Fibroblast of skin of right biceps (primary cell): ENCODE measurements at regions not wholly inside any gene's neighbourhood (a gene's known extent, or its start where the extent isn't known, plus 50 kb on each side); places are given as distances from the start of the nearest gene placed in this dataset.
A peak's percentile ranks its signal among the peaks of the same experiment; 100 is the strongest.
"Not testable (repeated sequence)": the region's sequence is repeated elsewhere in the genome, so short reads cannot be mapped to it uniquely, and the experiment has no call there.

Experiments
- DNase-seq: peaks from one replicate; pipeline ENCODE4 v3.0.0-alpha.2; 2013

DNA sequence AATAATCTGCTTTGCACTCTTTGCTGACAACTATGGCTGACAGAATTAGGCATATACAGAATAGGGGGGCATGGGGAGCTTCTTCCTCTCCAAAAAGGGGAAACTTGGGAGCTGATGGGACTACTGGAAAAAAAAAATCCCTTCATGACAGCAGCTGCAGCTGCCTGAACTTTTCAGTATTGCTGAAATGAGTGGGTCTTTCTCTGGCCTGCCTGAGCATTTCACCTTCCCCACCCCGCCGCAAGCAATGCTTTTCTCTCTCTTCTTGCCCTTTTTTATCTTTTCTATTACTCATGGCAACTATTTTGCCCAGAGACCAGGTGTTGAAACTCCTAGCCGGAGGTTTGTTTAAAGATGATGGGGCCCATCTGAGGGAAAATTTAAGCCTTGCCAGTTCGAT, 244.9 kb downstream of the SEMA3D start:
- DNase-seq = no peak

DNA sequence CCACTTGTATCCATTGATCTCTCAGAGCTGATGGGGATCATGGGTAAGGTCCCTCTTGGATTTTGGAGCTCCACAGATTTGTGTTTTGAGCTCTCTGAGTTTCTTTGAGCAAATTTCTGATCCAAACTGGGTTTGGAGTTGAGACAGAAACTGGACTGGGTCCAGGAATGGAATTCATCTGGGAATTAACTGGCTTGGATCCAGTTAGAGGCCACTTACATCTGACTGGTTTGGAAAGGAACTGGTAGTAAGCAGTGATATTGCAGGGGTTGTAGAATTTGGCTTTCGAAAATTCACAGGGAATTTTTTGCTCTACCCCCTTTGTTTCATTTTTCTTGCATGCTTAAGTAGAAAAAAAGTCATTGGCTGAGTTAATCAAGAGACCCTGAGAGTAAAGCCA, 245.6 kb downstream of the SEMA3D start:
- DNase-seq = no peak

DNA sequence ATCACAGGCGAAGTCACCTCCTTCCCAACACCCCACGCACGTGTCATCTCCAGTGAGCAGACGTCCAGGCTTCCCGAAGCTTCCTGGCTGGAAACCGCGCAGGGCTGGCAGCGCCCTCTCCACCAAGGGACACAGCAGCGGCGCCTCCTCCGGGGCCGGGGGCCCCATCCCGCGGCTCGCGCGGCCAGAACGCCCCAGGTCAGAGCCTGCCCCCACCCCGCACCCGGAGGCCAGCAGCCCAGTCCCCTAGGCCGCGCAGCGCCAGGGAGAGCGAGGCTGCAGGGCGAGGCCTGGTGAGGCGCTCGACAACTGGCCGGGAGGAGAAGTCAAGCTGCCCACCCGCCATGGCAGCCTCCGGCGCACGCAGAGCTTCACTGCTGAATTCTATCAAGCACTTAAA, 247.0 kb downstream of the SEMA3D start:
- no peak for DNase-seq

DNA sequence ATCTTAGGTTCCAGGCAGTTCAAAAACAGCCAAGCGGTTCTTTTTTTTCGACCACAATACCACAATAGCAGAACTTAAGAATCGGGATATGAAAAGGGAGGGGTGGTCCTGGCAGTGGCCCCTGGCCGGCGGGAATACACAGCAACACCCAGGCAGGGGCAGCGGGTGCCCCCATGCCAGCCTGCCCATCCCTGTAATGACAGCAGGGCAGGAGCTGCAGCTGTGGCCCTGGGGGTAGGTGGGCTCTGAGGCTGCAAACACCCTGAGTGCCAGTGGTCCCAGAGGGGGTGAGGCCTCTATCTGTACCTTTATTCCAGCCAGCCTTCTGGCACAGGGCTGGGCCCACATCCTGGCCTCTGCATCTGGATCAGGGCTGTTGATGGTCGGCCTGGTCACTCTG, 247.4 kb downstream of the SEMA3D start:
- DNase-seq = no peak

DNA sequence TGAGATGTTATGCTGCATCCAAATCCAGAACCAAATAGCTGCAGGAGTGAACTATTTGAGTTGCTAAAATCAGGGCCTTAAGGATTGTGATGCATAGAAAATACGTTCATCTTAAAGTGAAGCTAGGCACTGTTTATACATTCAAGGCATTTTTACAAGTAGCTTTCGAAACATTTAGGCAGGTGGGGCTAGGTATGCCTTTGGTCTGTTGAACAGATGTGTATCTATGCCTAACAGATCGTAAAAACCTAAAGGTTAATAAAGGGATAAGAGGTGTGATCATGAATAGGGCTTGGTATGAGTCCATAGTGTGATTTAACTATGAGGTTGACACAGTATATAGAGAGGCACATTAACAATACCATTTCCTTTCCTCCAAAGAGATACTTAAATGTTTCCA, 262.5 kb downstream of the SEMA3D start:
- no peak for DNase-seq

DNA sequence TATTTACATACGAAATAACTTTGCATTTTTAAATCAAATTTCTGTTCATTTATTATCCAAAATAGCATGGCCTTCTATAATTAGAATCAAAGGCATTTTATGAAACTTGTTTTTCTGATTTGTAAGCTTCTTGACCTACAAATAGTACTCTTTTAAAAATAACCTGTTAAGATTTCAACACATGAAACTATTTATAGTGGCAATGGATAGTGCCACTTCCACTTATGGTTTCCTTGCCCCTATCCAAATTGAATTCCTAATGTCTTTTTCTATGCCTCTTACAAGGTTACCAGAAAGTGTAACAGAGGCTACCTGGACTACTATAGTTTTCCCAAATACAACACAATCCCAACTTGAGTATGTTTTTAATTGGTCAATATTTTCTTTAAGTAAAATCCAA, 263.5 kb downstream of the SEMA3D start:
- DNase-seq = no peak

DNA sequence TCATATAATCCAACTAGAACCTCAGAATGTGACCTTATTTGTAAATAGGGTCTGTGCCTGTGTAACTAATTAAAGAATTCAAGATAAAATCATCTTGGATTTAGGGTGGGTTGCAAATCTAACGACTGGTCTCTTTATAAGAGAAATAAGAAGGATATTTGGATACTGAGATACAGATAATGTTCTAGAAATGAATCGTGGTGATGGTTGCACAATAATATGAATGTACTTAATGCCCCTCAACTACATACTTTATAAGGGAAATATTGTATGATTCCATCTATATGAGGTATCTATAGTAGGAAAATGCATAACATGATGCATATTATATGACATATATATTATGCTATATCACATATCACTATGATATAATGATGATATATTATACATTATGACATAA, 265.7 kb downstream of the SEMA3D start:
- DNase-seq = no peak

DNA sequence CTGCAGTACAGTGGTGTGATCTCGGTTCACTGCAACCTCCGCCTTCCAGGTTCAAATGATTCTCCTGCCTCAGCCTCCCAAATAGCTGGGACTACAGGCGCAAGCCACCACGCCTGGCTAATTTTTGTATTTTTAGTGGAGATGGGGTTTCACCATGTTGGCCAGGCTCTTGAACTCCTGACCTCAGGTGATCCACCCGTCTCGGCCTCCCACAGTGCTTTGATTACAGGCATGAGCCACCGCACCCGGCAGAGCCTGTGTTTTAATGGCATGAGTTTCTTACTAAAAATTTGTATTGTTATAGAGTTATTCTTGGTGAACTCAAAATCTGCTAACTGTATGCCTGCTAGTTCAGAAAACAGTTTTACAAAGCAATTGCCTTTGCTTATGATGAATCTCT, 269.9 kb downstream of the SEMA3D start:
- not testable (repeated sequence) for DNase-seq

DNA sequence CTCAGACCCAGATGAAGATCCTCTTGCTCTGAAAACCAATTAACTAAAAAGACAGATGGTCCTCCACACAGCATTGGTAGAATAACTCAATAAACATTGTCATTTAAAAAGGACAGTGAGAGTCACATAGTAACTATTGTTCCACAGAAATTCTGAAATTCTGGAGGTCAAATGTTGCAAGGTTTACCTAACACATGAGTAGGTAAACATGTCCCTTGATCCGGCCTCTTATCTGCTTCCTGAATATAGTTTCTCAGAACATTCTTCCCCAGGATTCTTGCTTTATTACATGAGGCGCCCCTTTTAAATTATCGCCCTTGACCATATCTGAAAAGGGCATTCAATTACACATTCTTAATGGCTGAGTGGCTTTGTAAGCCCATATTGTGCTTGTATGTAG, 270.7 kb downstream of the SEMA3D start:
- DNase-seq = no peak

DNA sequence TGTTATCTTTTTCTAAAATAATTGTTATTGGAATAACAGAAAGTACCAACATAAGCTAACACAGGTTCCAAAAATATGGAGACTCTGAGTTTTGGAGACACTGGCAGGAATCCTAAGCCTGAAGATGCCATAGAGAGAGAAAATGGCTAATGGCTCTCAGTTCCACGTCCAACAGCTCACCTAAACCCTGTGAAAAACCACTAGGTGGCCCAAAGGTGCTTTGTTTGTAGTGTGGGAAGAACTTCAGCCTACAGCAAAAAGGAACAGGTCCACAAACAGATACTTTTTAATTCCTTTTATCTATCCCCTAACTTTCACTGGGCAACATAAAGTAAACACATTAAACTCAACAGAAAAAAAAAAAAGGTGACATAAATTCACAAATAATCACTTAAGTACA, 272.3 kb downstream of the SEMA3D start:
- no peak for DNase-seq

DNA sequence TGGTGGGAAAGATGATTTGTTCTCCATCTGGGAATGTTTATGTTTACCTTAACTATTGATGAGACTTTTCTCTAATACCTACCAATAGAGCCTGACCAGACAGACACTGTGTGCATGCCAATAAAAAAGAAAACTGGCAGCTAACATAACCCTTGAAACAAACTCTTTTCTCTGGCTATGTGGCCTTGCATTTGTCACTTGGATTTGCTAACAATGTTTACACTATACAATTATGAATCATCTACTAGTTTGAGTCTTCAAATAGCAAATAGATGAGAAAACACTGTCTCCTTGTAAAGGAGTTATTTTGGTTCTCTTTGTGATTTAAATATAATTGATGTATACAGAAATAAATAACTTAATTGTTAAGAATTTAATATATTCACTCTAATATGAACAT, 273.1 kb downstream of the SEMA3D start:
- DNase-seq = peak; percentile 23

DNA sequence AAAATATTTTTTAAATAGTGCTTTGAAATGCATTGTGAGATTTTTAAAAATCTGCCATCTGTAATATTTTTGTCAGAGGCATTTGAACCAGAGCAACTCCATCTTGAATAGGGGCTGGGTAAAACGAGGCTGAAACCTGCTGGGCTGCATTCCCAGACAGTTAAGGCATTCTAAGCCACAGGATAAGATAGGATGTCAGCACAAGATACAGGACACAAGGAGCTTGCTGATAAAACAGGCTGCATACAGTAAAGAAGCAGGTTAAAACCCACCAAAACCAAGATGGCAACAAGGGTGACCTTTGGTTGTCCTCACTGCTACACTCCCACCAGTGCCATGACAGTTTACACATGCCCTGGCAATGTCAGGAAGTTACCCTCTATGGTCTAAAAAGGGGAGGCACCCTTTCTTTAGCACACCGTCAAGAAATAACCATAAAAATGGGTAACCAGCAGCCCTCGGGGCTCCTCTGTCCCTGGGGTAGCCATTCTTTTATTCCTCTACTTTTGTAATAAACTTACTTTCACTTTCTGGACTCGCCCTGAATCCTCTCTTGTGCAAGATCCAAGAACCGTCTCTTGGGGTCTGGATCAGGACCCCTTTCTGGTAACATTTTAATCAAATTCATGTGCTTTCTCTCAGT, 273.7 kb downstream of the SEMA3D start:
- no peak for DNase-seq

DNA sequence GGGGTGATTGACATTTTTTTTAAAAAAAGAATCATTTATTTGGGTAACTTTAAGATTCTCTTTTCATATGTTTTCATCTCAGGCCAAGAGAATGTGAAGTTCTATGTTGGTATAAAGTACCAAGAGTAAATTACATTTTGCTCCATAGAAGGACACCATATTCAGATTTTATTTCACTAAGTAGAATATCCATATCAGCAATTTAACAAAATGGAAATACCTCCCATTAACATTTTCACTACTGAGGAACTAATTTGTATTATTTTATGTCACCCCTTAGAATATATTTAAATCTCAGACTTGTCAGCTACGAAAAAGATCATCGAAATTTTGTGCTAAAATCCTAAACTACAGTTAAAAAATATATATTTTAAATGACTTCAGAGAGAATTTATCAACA, 274.3 kb downstream of the SEMA3D start:
- DNase-seq = no peak

DNA sequence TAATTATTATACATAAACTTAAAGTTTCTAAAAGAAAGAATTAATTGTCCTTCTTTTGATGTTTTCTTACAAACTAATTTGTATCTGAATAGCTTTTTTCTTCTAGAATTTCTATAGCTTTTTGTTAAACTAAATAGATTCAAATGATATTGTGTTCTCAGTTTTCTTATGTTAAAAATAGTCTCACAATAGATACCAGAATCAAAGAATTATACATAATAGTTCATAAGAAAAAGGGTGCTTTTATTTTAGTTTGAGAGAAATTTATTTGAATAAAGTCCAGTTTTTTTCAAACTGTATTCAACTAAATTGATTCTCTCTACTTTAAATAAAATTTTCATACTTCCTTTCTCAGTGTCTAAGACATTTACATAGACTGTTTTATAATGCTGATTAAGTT, 274.8 kb downstream of the SEMA3D start:
- DNase-seq = no peak

DNA sequence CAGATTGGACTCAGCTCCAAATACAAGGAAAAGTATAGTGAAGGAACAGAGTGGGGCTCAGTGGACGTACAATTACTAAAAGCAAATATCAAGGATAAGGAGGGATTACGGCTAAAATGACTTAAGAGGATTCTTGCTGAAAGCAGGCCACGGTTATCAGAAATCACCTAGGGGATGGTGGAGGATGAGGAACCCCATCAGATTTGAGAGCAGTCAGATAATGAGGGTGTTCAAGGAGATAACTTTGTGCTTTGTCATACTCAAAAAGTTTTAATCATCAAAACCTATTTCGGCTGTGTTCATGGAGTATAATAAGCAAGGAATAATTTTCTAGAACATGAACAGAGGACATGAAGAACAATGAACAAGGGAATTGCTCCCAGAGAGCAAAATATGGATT, 275.8 kb downstream of the SEMA3D start:
- no peak for DNase-seq

DNA sequence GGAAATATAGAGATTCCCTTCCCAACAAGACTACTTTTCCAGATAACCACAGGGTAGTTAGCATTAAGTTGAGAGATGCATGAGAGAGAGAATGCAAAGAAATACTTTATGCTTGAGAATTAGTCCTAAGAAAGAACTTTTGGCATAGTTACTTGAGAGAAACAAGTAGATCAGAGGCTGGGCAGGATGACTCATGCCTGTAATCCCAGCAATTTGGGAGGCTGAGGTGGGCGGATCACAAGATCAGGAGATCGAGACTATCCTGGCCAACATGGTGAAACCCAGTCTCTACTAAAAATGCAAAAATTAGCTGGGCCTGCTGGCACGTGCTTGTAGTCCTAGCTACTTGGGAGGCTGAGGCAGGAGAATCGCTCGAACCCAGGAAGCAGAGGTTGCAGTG, 276.5 kb downstream of the SEMA3D start:
- peak; percentile 25 for DNase-seq

DNA sequence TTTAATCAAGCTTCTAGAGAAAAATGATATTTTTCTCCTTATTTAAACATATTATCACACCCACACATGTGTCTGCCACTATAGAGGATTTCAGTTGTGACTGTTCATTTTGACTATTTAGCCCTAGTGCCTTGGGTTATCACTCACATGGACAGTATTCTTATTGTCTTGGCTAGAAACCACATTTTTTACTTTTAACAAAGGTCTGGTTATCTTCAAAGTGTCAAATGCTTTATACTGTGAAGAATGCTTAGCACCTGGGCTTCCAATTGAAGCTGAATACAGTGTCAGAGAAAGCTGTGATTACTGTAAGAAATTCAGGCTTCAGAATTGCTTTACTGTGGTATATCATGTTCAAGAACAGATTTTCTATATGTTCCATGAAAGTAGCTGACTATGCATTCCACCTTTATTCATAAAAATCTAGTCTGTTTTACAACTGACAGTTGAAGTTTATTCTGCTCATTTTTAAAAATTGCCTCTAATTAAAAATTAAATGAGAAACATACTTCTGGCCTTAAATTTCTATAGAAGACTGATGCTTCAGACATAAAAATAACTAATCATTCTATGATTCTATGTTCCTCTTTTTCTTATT, 278.6 kb downstream of the SEMA3D start:
- DNase-seq = no peak

DNA sequence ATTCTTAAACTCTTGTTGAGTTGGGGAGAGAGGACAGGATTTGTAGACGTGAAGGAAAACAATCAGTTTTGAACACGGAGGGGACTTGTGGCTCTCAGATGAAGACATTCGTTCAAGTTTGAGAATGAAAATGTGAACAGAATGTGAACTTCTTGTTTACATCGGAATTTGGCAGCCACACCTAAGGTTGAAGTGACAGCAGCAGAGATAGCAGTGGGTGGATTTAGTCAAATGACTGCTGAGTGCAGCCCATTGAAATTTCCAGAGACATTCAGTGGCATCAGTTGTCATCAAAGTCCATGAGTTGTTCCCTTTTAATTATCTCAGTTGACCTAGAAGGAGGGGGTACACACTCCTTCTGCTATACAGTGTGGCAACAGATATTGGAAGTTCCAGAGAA, 280.0 kb downstream of the SEMA3D start:
- no peak for DNase-seq

DNA sequence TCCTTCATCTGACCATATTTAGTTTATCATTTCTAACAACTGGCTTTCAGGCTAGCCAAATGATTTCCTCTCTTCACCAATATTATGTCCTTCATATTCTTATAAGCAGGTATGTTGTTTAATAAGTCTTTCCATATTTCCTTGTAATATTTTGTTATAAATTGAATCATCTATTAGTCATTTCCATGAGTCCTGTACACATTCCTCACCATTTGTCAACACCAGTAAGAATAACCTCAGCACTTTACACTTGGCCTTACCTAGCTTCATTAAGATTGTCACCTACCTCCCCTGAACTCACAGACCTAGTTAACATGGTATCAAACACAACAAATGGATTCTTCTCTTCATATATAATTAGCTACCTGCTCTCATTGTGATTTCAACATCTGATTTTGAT, 282.3 kb downstream of the SEMA3D start:
- no peak for DNase-seq

DNA sequence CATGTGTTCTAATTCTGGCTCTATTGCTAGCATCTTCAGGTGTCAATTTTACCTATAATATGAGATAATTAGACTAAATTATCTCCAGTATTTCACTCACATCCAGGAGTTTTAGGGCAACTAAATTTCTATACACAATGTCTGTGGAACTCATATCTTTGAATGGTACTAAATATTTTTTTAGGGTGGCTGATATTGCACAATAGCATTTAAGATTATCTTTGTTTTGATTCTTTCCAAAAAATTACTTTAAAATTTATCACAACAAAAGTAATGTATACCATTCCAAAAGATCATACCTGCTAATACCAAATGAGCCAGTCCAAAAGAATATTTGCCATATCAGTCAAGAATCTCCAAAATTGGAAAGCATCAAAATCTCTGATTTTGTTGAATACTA, 285.5 kb downstream of the SEMA3D start:
- DNase-seq = no peak

DNA sequence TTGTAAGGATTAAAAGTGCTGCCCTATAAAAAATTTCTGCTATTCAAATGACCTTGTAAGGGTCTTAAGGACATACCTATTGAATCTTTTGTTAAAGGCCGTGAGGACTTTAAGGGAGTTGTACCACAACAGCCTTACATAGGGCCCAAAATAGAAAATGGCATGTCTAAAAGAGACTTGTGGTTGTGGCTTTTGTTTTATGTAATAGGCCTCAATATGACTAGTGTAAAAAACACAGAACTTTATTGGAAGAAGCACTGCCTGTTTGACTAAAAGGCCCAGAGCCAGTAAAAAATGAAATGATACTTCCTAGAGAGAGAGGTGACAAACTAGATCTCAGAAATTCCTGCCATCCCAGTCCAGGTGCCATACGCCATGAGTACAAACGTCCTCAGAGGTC, 286.6 kb downstream of the SEMA3D start:
- DNase-seq = no peak

DNA sequence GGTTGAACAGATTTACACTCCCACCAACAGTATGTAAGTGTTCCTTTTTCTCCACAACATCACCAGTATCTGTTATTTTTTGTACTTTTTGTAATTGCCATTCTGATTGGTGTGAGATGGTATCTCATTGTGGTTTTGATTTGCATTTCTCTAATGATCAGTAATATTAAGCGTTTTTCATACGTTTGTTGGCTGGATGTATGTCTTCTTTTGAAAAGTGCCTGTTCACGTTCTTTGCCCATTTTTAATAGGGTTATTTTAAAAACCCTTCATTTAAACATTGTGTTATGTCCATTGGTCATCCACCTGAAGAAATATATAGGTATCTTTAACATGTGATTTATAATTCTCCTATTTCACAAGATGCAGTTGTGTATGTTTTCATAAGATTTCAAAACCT, 291.3 kb downstream of the SEMA3D start:
- DNase-seq = no peak

DNA sequence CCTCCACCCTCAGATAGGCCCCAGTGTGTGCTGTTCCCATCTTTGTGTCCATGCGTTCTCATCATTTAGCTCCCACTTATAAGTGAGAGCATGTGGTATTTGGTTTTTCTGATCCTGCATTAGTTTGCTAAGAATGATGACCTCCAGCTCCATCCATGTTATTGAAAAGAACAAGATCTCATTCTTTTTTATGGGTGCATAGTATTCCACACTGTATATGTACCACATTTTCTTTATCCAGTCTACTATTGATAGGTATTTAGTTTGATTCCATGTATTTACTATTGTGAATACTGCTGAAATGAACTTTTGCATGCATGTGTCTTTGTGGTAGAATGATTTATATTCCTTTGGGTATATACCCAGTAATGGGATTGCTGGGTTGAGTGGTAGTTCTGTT, 303.3 kb downstream of the SEMA3D start:
- not testable (repeated sequence) for DNase-seq

DNA sequence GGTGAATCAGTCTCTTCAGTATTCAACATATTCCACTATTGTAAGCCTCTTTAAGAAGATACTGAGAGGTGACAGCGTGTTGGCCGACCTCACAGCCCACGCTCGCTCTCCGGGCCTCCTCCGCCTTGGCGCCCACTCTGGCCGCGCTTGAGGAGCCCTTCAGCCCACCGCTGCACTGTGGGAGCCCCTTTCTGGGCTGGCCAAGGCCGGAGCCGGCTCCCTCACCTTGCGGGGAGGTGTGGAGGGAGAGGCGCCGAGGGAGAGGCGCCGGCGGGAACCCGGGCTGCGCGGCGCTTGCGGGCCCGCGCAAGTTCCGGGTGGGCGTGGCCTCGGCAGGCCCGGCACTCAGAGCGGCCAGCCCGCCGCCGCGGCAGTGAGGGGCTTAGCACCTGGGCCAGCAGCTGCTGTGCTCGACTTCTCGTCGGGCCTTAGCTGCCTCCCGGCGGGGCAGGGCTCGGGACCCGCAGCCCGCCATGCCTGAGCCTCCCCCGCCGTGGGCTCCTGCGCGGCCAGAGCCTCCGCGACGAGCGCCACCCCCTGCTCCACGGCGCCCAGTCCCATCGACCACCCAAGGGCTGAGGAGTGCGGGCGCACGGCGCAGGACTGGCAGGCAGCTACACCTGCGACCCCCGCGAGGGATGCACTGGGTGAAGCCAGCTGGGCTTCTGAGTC, 306.4 kb downstream of the SEMA3D start:
- not testable (repeated sequence) for DNase-seq
